ENCODE measurements at regions not wholly inside any gene's neighbourhood (a gene's known extent, or its start where the extent isn't known, plus 50 kb on each side); places are given as distances from the start of the nearest gene placed in this dataset.

DNA sequence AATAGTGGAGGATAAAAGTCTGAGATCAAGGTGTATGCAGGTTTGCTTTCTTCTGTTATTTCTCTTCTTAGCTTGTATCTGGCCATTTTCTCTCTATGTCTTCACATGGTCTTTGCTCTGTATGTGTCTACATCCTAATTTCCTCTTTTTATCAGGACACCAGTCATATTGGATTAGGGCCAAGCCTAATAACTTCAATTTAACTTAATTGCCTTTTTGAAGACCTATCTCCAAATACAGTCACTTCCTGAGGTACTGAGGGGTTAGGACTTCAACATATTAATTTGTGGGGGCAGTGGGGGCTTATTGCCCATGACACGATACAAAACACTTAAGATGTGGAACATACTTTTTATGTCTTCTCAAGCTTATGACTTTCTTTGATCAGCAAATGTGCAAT, 632.9 kb upstream of the CELF4 start:
- H4K20me1 ChIP-seq (replicated peaks; ENCODE audit: insufficient read depth) = no peaks in the 10 kb centered on the region
- H3K27ac ChIP-seq (ENCODE audit: low read depth) = no peak overlapping the region
- no peak overlapping the region for H2AFZ ChIP-seq
- 0 out of 2 replicates have a peak overlapping the region, but pooled peaks have one; percentile 5 for H3K27ac Mint-ChIP-seq
- H3K79me2 ChIP-seq (replicated peaks; ENCODE audit: insufficient read depth) = no peaks in the 10 kb centered on the region
- TF ChIP-seq, protein P1, sequence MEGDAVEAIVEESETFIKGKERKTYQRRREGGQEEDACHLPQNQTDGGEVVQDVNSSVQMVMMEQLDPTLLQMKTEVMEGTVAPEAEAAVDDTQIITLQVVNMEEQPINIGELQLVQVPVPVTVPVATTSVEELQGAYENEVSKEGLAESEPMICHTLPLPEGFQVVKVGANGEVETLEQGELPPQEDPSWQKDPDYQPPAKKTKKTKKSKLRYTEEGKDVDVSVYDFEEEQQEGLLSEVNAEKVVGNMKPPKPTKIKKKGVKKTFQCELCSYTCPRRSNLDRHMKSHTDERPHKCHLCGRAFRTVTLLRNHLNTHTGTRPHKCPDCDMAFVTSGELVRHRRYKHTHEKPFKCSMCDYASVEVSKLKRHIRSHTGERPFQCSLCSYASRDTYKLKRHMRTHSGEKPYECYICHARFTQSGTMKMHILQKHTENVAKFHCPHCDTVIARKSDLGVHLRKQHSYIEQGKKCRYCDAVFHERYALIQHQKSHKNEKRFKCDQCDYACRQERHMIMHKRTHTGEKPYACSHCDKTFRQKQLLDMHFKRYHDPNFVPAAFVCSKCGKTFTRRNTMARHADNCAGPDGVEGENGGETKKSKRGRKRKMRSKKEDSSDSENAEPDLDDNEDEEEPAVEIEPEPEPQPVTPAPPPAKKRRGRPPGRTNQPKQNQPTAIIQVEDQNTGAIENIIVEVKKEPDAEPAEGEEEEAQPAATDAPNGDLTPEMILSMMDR (conservative IDR thresholded peaks at IDR 0.05; ENCODE audit: low read depth in 2 of 2) = no peak
- no peak for TF ChIP-seq CREB1 (CRISPR knock-in tag; IDR thresholded peaks at IDR 0.05; ENCODE audit: low read depth)
- no peak for TF ChIP-seq ETS1 (IDR thresholded peaks at IDR 0.05)
- no peak for TF ChIP-seq NANOG (IDR thresholded peaks at IDR 0.05; ENCODE audit: borderline replicate concordance)
- TF ChIP-seq ZNF331 (CRISPR knock-in tag; IDR thresholded peaks at IDR 0.05; ENCODE audit: low read depth) = no peak
- TF ChIP-seq JUNB (IDR thresholded peaks at IDR 0.05; ENCODE audit: unreplicated experiment) = no peak
- TF ChIP-seq ZNF114 (CRISPR knock-in tag; IDR thresholded peaks at IDR 0.05) = no peak
- TF ChIP-seq STAT1 (IDR thresholded peaks at IDR 0.05; ENCODE audit: unreplicated experiment) = no peak
- no peak for TF ChIP-seq EZH2phosphoT487 (IDR thresholded peaks at IDR 0.05; ENCODE audit: unreplicated experiment)
- no peak for TF ChIP-seq REST (IDR thresholded peaks at IDR 0.05; ENCODE audit: unreplicated experiment)
- TF ChIP-seq POLR2AphosphoS5 (IDR thresholded peaks at IDR 0.05; ENCODE audit: low read depth) = no peak
- TF ChIP-seq, protein P2, sequence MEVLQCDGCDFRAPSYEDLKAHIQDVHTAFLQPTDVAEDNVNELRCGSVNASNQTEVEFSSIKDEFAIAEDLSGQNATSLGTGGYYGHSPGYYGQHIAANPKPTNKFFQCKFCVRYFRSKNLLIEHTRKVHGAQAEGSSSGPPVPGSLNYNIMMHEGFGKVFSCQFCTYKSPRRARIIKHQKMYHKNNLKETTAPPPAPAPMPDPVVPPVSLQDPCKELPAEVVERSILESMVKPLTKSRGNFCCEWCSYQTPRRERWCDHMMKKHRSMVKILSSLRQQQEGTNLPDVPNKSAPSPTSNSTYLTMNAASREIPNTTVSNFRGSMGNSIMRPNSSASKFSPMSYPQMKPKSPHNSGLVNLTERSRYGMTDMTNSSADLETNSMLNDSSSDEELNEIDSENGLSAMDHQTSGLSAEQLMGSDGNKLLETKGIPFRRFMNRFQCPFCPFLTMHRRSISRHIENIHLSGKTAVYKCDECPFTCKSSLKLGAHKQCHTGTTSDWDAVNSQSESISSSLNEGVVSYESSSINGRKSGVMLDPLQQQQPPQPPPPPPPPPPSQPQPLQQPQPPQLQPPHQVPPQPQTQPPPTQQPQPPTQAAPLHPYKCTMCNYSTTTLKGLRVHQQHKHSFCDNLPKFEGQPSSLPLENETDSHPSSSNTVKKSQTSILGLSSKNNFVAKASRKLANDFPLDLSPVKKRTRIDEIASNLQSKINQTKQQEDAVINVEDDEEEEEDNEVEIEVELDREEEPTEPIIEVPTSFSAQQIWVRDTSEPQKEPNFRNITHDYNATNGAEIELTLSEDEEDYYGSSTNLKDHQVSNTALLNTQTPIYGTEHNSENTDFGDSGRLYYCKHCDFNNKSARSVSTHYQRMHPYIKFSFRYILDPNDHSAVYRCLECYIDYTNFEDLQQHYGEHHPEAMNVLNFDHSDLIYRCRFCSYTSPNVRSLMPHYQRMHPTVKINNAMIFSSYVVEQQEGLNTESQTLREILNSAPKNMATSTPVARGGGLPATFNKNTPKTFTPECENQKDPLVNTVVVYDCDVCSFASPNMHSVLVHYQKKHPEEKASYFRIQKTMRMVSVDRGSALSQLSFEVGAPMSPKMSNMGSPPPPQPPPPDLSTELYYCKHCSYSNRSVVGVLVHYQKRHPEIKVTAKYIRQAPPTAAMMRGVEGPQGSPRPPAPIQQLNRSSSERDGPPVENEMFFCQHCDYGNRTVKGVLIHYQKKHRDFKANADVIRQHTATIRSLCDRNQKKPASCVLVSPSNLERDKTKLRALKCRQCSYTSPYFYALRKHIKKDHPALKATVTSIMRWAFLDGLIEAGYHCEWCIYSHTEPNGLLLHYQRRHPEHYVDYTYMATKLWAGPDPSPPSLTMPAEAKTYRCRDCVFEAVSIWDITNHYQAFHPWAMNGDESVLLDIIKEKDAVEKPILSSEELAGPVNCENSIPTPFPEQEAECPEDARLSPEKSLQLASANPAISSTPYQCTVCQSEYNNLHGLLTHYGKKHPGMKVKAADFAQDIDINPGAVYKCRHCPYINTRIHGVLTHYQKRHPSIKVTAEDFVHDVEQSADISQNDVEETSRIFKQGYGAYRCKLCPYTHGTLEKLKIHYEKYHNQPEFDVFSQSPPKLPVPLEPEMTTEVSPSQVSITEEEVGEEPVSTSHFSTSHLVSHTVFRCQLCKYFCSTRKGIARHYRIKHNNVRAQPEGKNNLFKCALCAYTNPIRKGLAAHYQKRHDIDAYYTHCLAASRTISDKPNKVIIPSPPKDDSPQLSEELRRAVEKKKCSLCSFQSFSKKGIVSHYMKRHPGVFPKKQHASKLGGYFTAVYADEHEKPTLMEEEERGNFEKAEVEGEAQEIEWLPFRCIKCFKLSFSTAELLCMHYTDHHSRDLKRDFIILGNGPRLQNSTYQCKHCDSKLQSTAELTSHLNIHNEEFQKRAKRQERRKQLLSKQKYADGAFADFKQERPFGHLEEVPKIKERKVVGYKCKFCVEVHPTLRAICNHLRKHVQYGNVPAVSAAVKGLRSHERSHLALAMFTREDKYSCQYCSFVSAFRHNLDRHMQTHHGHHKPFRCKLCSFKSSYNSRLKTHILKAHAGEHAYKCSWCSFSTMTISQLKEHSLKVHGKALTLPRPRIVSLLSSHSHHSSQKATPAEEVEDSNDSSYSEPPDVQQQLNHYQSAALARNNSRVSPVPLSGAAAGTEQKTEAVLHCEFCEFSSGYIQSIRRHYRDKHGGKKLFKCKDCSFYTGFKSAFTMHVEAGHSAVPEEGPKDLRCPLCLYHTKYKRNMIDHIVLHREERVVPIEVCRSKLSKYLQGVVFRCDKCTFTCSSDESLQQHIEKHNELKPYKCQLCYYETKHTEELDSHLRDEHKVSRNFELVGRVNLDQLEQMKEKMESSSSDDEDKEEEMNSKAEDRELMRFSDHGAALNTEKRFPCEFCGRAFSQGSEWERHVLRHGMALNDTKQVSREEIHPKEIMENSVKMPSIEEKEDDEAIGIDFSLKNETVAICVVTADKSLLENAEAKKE (CRISPR knock-in tag; IDR thresholded peaks at IDR 0.05) = no peak
- no peak for TF ChIP-seq EZH2 (IDR thresholded peaks at IDR 0.05; ENCODE audit: low read depth, unreplicated experiment)
- H3K4me2 ChIP-seq = no peak overlapping the region
- ATAC-seq (no peak), DNase-seq (ENCODE audit: low spot score) (no peak)
- peaks cover 32% of the 10 kb centered on the region for H3K4me1 Mint-ChIP-seq
- H3K36me3 Mint-ChIP-seq (ENCODE audit: low read depth) = no peaks in the 10 kb centered on the region
- no peak overlapping the region for H3K4me3 ChIP-seq
- H3K4me1 ChIP-seq (ENCODE audit: insufficient read depth) = peaks cover 31% of the 10 kb centered on the region
- H3K27me3 ChIP-seq (ENCODE audit: insufficient read depth) = no peaks in the 10 kb centered on the region
- no peaks in the 10 kb centered on the region for H3K9me2 ChIP-seq (ENCODE audit: insufficient read depth)
- no peaks in the 10 kb centered on the region for H3K9me3 Mint-ChIP-seq
- no peaks in the 10 kb centered on the region for H3F3A ChIP-seq (replicated peaks; ENCODE audit: low read depth)
- no peaks in the 10 kb centered on the region for H3K27me3 Mint-ChIP-seq (ENCODE audit: insufficient read depth, low read depth, poor library complexity)
- H3K4me3 Mint-ChIP-seq = no peak overlapping the region
- no peaks in the 10 kb centered on the region for H3K36me3 ChIP-seq (ENCODE audit: insufficient read depth)

Measured in GM23338 (cell line).